ENCODE measurements at regions not wholly inside any gene's neighbourhood (a gene's known extent, or its start where the extent isn't known, plus 50 kb on each side); places are given as distances from the start of the nearest gene placed in this dataset.

GRCh38 chr1:73953586-73953985 lies 244.4 kb downstream of the LRRIQ3 start:
- no peak for TF ChIP-seq GATA3 (IDR thresholded peaks at IDR 0.05; ENCODE audit: low read depth, low read length)
- no peak for TF ChIP-seq GATA2 (IDR thresholded peaks at IDR 0.05; ENCODE audit: low read depth, low read length)

- TF ChIP-seq GATA2 (IDR thresholded peaks at IDR 0.05; ENCODE audit: low read depth, low read length): no peak
- no peak for TF ChIP-seq GATA3 (IDR thresholded peaks at IDR 0.05; ENCODE audit: low read depth, low read length)
Measured at GRCh38 chr1:73953186-73953585, 244.8 kb downstream of the LRRIQ3 start.

GRCh38 chr1:73948055-73948454 lies 249.9 kb downstream of the LRRIQ3 start:
- no peak for TF ChIP-seq GATA3 (IDR thresholded peaks at IDR 0.05; ENCODE audit: low read depth, low read length)
- TF ChIP-seq GATA2 (IDR thresholded peaks at IDR 0.05; ENCODE audit: low read depth, low read length): no peak

GRCh38 chr1:73947009-73947408 lies 251.0 kb downstream of the LRRIQ3 start:
- TF ChIP-seq GATA2 (IDR thresholded peaks at IDR 0.05; ENCODE audit: low read depth, low read length): no peak
- no peak for TF ChIP-seq GATA3 (IDR thresholded peaks at IDR 0.05; ENCODE audit: low read depth, low read length)

- TF ChIP-seq GATA2 (IDR thresholded peaks at IDR 0.05; ENCODE audit: low read depth, low read length) (no peak), GATA3 (IDR thresholded peaks at IDR 0.05; ENCODE audit: low read depth, low read length) (no peak)
Measured at GRCh38 chr1:73943270-73943669, 254.7 kb downstream of the LRRIQ3 start.

GRCh38 chr1:73930293-73930692 lies 267.7 kb downstream of the LRRIQ3 start:
- TF ChIP-seq GATA2 (IDR thresholded peaks at IDR 0.05; ENCODE audit: low read depth, low read length) (no peak), GATA3 (IDR thresholded peaks at IDR 0.05; ENCODE audit: low read depth, low read length) (no peak)

GRCh38 chr1:73914951-73915350 lies 283.0 kb downstream of the LRRIQ3 start:
- no peak for TF ChIP-seq GATA2 (IDR thresholded peaks at IDR 0.05; ENCODE audit: low read depth, low read length)
- TF ChIP-seq GATA3 (IDR thresholded peaks at IDR 0.05; ENCODE audit: low read depth, low read length): no peak

- TF ChIP-seq GATA2 (IDR thresholded peaks at IDR 0.05; ENCODE audit: low read depth, low read length): no peak
- no peak for TF ChIP-seq GATA3 (IDR thresholded peaks at IDR 0.05; ENCODE audit: low read depth, low read length)
Measured at GRCh38 chr1:73913025-73913424, 285.0 kb downstream of the LRRIQ3 start.

GRCh38 chr1:73911849-73912248 lies 286.1 kb downstream of the LRRIQ3 start:
- TF ChIP-seq GATA3 (IDR thresholded peaks at IDR 0.05; ENCODE audit: low read depth, low read length) (no peak), GATA2 (IDR thresholded peaks at IDR 0.05; ENCODE audit: low read depth, low read length) (no peak)

GRCh38 chr1:73910466-73910865 lies 287.5 kb downstream of the LRRIQ3 start:
- no peak for TF ChIP-seq GATA2 (IDR thresholded peaks at IDR 0.05; ENCODE audit: low read depth, low read length)
- TF ChIP-seq GATA3 (IDR thresholded peaks at IDR 0.05; ENCODE audit: low read depth, low read length): no peak

GRCh38 chr1:73910062-73910461 lies 287.9 kb downstream of the LRRIQ3 start:
- TF ChIP-seq GATA3 (IDR thresholded peaks at IDR 0.05; ENCODE audit: low read depth, low read length) (no peak), GATA2 (IDR thresholded peaks at IDR 0.05; ENCODE audit: low read depth, low read length) (no peak)

GRCh38 chr1:73909043-73909562 lies 288.9 kb downstream of the LRRIQ3 start:
- TF ChIP-seq GATA2 (IDR thresholded peaks at IDR 0.05; ENCODE audit: low read depth, low read length) (no peak), GATA3 (IDR thresholded peaks at IDR 0.05; ENCODE audit: low read depth, low read length) (no peak)

GRCh38 chr1:73907051-73907450 lies 290.9 kb downstream of the LRRIQ3 start:
- TF ChIP-seq GATA2 (IDR thresholded peaks at IDR 0.05; ENCODE audit: low read depth, low read length): no peak
- TF ChIP-seq GATA3 (IDR thresholded peaks at IDR 0.05; ENCODE audit: low read depth, low read length): no peak

- TF ChIP-seq GATA3 (IDR thresholded peaks at IDR 0.05; ENCODE audit: low read depth, low read length) (no peak), GATA2 (IDR thresholded peaks at IDR 0.05; ENCODE audit: low read depth, low read length) (no peak)
Measured at GRCh38 chr1:73903092-73903491, 294.9 kb downstream of the LRRIQ3 start.

GRCh38 chr1:73901738-73902137 lies 296.2 kb downstream of the LRRIQ3 start:
- TF ChIP-seq GATA3 (IDR thresholded peaks at IDR 0.05; ENCODE audit: low read depth, low read length) (no peak), GATA2 (IDR thresholded peaks at IDR 0.05; ENCODE audit: low read depth, low read length) (no peak)

GRCh38 chr1:73899311-73899710 lies 298.7 kb downstream of the LRRIQ3 start:
- no peak for TF ChIP-seq GATA2 (IDR thresholded peaks at IDR 0.05; ENCODE audit: low read depth, low read length)
- TF ChIP-seq GATA3 (IDR thresholded peaks at IDR 0.05; ENCODE audit: low read depth, low read length): no peak

Measured in SH-SY5Y (cell line).